ENCODE measurements at regions not wholly inside any gene's neighbourhood (a gene's known extent, or its start where the extent isn't known, plus 50 kb on each side); places are given as distances from the start of the nearest gene placed in this dataset.

DNA sequence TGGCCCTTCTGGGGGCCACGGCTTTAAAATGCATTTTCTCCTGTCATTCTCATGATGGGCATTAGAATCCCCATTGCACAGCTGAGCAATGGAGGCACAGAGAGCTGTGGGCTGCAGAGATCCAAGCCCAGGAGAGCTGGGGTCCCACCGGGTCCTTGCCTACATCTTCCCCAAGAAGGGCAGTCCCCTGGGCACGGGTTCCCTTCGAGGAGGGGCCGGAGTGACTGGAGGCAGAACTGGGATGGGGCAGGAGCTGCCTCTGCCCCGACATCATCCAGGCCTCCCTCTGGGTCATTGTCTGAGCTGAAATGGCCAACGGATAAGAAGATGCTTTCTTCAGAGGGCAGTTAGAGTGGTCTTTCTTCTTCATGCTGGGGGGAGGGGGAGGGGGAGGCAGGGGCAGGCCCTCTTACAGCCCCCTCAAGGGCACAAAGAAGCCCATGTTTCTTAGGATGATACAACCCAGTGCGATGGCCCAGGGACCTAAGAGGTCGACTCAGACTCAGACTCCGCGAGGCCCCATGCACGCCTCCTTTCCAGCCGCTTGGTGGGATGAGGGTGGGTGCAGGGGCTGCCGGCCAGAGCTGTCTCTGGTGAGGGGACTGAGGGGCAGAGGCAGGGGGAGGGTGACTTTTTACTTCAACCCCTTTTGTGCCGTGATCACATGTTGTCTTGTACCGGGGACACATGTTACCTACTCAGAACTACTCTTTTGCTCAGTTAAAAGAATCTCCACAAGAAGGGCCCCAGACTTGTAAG lies 112.4 kb upstream of the IRX2 start:
- TF ChIP-seq POLR2A (IDR thresholded peaks at IDR 0.05) (no peak), CTCF (IDR thresholded peaks at IDR 0.05) (no peak), POLR2AphosphoS5 (IDR thresholded peaks at IDR 0.05) (no peak)

All from breast epithelium (tissue), 3 donors.